ENCODE measurements at regions not wholly inside any gene's neighbourhood (a gene's known extent, or its start where the extent isn't known, plus 50 kb on each side); places are given as distances from the start of the nearest gene placed in this dataset.
"Not testable (repeated sequence)": the region's sequence is repeated elsewhere in the genome, so short reads cannot be mapped to it uniquely, and the experiment has no call there.

GRCh38 chr15:21979960-21980359 is 100.4 kb upstream of the OR4M2 start:
- TF ChIP-seq CTCF (IDR thresholded peaks at IDR 0.05); RNF2 (IDR thresholded peaks at IDR 0.05; ENCODE audit: borderline replicate concordance, low read depth); CHD2 (IDR thresholded peaks at IDR 0.05; ENCODE audit: low read length, partially characterized antibody); NFE2L2 (conservative IDR thresholded peaks at IDR 0.05; ENCODE audit: low read length); CBX2 (IDR thresholded peaks at IDR 0.05; ENCODE audit: borderline replicate concordance, low read depth); MAX (IDR thresholded peaks at IDR 0.05); JUN (IDR thresholded peaks at IDR 0.05); MYC (IDR thresholded peaks at IDR 0.05; ENCODE audit: borderline replicate concordance, low read length); JUNB (IDR thresholded peaks at IDR 0.05); USF2 (IDR thresholded peaks at IDR 0.05): not testable (repeated sequence)
